ENCODE measurements at regions not wholly inside any gene's neighbourhood (a gene's known extent, or its start where the extent isn't known, plus 50 kb on each side); places are given as distances from the start of the nearest gene placed in this dataset.

DNA sequence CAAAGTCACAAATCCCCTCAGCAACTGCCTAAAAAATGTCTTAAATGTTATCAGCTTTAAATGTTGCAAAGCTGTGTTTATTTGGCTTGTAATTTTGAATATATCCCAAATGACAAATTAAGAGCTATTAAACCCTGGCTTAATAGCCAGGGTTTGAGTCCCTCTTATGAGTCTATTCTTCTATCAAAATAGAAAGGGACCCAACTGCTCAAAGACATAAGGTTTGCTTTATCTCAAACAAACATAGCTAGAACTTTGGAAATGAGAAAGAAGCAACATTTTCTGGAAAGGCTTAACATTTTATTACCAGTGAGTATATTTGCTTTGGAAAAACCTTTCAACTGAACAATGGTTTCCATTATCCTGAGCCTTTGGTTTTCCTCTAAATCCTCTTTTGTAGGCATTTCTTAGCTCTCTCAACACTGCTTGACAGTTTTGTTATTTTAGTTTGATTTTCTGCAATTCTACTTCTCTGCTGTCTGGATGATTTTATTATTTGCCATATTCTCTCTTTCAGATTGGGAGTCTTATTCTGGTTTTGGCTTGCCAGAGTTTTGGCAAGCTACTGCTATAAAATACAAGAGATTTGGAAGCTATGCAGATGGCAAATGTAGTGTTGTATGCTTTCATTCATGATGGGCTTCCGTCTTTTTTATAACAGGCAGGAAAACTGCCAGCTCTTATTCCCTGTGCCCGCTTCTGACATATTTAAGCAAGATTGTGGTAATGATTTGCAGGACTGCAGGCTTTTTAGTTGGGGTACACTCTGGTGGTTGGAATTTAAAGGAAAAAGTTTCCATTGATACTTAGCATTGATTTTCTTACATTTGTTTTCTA is 734.9 kb downstream of the DTWD2 start:
- no peak for TF ChIP-seq CTCF (IDR thresholded peaks at IDR 0.05)
- TF ChIP-seq POLR2AphosphoS5 (IDR thresholded peaks at IDR 0.05), result no peak
- TF ChIP-seq POLR2A (IDR thresholded peaks at IDR 0.05), result no peak
